ENCODE measurements at regions not wholly inside any gene's neighbourhood (a gene's known extent, or its start where the extent isn't known, plus 50 kb on each side); places are given as distances from the start of the nearest gene placed in this dataset.

GRCh38 chr3:64925575-64925974, 237.8 kb upstream of the ADAMTS9 start:
- no peak for TF ChIP-seq CTCF (IDR thresholded peaks at IDR 0.05)
- TF ChIP-seq POLR2A (IDR thresholded peaks at IDR 0.05) = no peak
- intact Hi-C loops (cut with DNase I; ENCODE audit: low total_unique reads) = no loop called here
- WGBS, 2 donors = 50 to 70% methylated on average over 2 of the region's 2 CpGs
- no peak for DNase-seq (ENCODE audit: low spot score in 2 of 2)
- H3K4me3 ChIP-seq (ENCODE audit: low read depth, poor library complexity, severe bottlenecking) = no peak overlapping the region

GRCh38 chr3:64924961-64925360, 237.2 kb upstream of the ADAMTS9 start:
- intact Hi-C loops (cut with DNase I; ENCODE audit: low total_unique reads) = no loop called here
- 74 to 83% methylated on average over 2 of the region's 2 CpGs for WGBS, 2 donors
- no peak overlapping the region for H3K4me3 ChIP-seq (ENCODE audit: low read depth, poor library complexity, severe bottlenecking)
- no peak for TF ChIP-seq CTCF (IDR thresholded peaks at IDR 0.05)
- TF ChIP-seq POLR2A (IDR thresholded peaks at IDR 0.05) = no peak
- DNase-seq (ENCODE audit: low spot score in 2 of 2) = no peak

GRCh38 chr3:64922213-64922612, 234.4 kb upstream of the ADAMTS9 start:
- no peak overlapping the region for H3K4me3 ChIP-seq (ENCODE audit: low read depth, poor library complexity, severe bottlenecking)
- WGBS, 2 donors = 80 to 85% methylated on average over 2 of the region's 2 CpGs
- no peak for TF ChIP-seq POLR2A (IDR thresholded peaks at IDR 0.05)
- TF ChIP-seq CTCF (IDR thresholded peaks at IDR 0.05) = no peak
- intact Hi-C loops (cut with DNase I; ENCODE audit: low total_unique reads) = no loop called here
- no peak for DNase-seq (ENCODE audit: low spot score in 2 of 2)

- no peak for DNase-seq (ENCODE audit: low spot score in 2 of 2)
- intact Hi-C loops (cut with DNase I; ENCODE audit: low total_unique reads) = no loop called here
- WGBS, 2 donors = 81 to 83% methylated on average over 7 of the region's 7 CpGs
- H3K4me3 ChIP-seq (ENCODE audit: low read depth, poor library complexity, severe bottlenecking) = no peak overlapping the region
- TF ChIP-seq CTCF (IDR thresholded peaks at IDR 0.05) (no peak), POLR2A (IDR thresholded peaks at IDR 0.05) (no peak)
Observed at GRCh38 chr3:64921281-64922065, 233.7 kb upstream of the ADAMTS9 start.

GRCh38 chr3:64919934-64920333, 232.1 kb upstream of the ADAMTS9 start:
- TF ChIP-seq POLR2A (IDR thresholded peaks at IDR 0.05) (no peak), CTCF (IDR thresholded peaks at IDR 0.05) (no peak)
- no peak for DNase-seq (ENCODE audit: low spot score in 2 of 2)
- H3K4me3 ChIP-seq (ENCODE audit: low read depth, poor library complexity, severe bottlenecking) = no peak overlapping the region
- 96 to 97% methylated on average over 1 of the region's 1 CpG for WGBS, 2 donors
- intact Hi-C loops (cut with DNase I; ENCODE audit: low total_unique reads) = no loop called here

GRCh38 chr3:64918989-64919388, 231.2 kb upstream of the ADAMTS9 start:
- TF ChIP-seq CTCF (IDR thresholded peaks at IDR 0.05) (no peak), POLR2A (IDR thresholded peaks at IDR 0.05) (no peak)
- no peak overlapping the region for H3K4me3 ChIP-seq (ENCODE audit: low read depth, poor library complexity, severe bottlenecking)
- intact Hi-C loops (cut with DNase I; ENCODE audit: low total_unique reads) = no loop called here
- DNase-seq (ENCODE audit: low spot score in 2 of 2) = no peak
